ENCODE measurements at regions not wholly inside any gene's neighbourhood (a gene's known extent, or its start where the extent isn't known, plus 50 kb on each side); places are given as distances from the start of the nearest gene placed in this dataset.

- Histone ChIP-seq H3K9me3 (ENCODE audit: control insufficient read depth, low read length) (no peaks in the 10 kb centered on the region), H3K4me1 (ENCODE audit: control insufficient read depth, insufficient read depth, low read length, poor library complexity, severe bottlenecking) (no peaks in the 10 kb centered on the region), H3K27me3 (replicated peaks; ENCODE audit: control insufficient read depth, insufficient read depth, low read length, poor library complexity, severe bottlenecking) (no peaks in the 10 kb centered on the region), H3K36me3 (ENCODE audit: control insufficient read depth, insufficient read depth, low read length) (no peaks in the 10 kb centered on the region), H3K27ac (ENCODE audit: insufficient read depth, low read length, poor library complexity, severe bottlenecking) (no peak overlapping the region), H3K4me3 (ENCODE audit: insufficient read depth, low read depth, low read length, poor library complexity, severe bottlenecking) (no peak overlapping the region)
- no peak for DNase-seq
Measured at GRCh38 chr5:164727012-164727411, 1221.6 kb downstream of the MAT2B start.

GRCh38 chr5:164728733-164729132 is 1223.3 kb downstream of the MAT2B start:
- Histone ChIP-seq H3K4me3 (ENCODE audit: insufficient read depth, low read depth, low read length, poor library complexity, severe bottlenecking) (no peak overlapping the region), H3K4me1 (ENCODE audit: control insufficient read depth, insufficient read depth, low read length, poor library complexity, severe bottlenecking) (no peaks in the 10 kb centered on the region), H3K36me3 (ENCODE audit: control insufficient read depth, insufficient read depth, low read length) (no peaks in the 10 kb centered on the region), H3K27me3 (replicated peaks; ENCODE audit: control insufficient read depth, insufficient read depth, low read length, poor library complexity, severe bottlenecking) (no peaks in the 10 kb centered on the region), H3K9me3 (ENCODE audit: control insufficient read depth, low read length) (no peaks in the 10 kb centered on the region), H3K27ac (ENCODE audit: insufficient read depth, low read length, poor library complexity, severe bottlenecking) (no peak overlapping the region)
- DNase-seq = no peak

- Histone ChIP-seq H3K27me3 (replicated peaks; ENCODE audit: control insufficient read depth, insufficient read depth, low read length, poor library complexity, severe bottlenecking) (no peaks in the 10 kb centered on the region), H3K4me1 (ENCODE audit: control insufficient read depth, insufficient read depth, low read length, poor library complexity, severe bottlenecking) (no peaks in the 10 kb centered on the region), H3K9me3 (ENCODE audit: control insufficient read depth, low read length) (no peaks in the 10 kb centered on the region), H3K27ac (ENCODE audit: insufficient read depth, low read length, poor library complexity, severe bottlenecking) (no peak overlapping the region), H3K36me3 (ENCODE audit: control insufficient read depth, insufficient read depth, low read length) (no peaks in the 10 kb centered on the region), H3K4me3 (ENCODE audit: insufficient read depth, low read depth, low read length, poor library complexity, severe bottlenecking) (no peak overlapping the region)
- DNase-seq = no peak
Measured at GRCh38 chr5:164735334-164735733, 1229.9 kb downstream of the MAT2B start.

GRCh38 chr5:164741376-164741775 is 1236.0 kb downstream of the MAT2B start:
- no peaks in the 10 kb centered on the region for H3K36me3 ChIP-seq (ENCODE audit: control insufficient read depth, insufficient read depth, low read length)
- no peak overlapping the region for H3K4me3 ChIP-seq (ENCODE audit: insufficient read depth, low read depth, low read length, poor library complexity, severe bottlenecking)
- no peaks in the 10 kb centered on the region for H3K27me3 ChIP-seq (replicated peaks; ENCODE audit: control insufficient read depth, insufficient read depth, low read length, poor library complexity, severe bottlenecking)
- H3K4me1 ChIP-seq (ENCODE audit: control insufficient read depth, insufficient read depth, low read length, poor library complexity, severe bottlenecking) = no peaks in the 10 kb centered on the region
- no peak for DNase-seq
- H3K27ac ChIP-seq (ENCODE audit: insufficient read depth, low read length, poor library complexity, severe bottlenecking) = no peak overlapping the region
- H3K9me3 ChIP-seq (ENCODE audit: control insufficient read depth, low read length) = no peaks in the 10 kb centered on the region

GRCh38 chr5:164742025-164742424 is 1236.6 kb downstream of the MAT2B start:
- no peaks in the 10 kb centered on the region for H3K27me3 ChIP-seq (replicated peaks; ENCODE audit: control insufficient read depth, insufficient read depth, low read length, poor library complexity, severe bottlenecking)
- H3K27ac ChIP-seq (ENCODE audit: insufficient read depth, low read length, poor library complexity, severe bottlenecking) = no peak overlapping the region
- no peak overlapping the region for H3K4me3 ChIP-seq (ENCODE audit: insufficient read depth, low read depth, low read length, poor library complexity, severe bottlenecking)
- no peaks in the 10 kb centered on the region for H3K36me3 ChIP-seq (ENCODE audit: control insufficient read depth, insufficient read depth, low read length)
- no peaks in the 10 kb centered on the region for H3K9me3 ChIP-seq (ENCODE audit: control insufficient read depth, low read length)
- no peak for DNase-seq
- no peaks in the 10 kb centered on the region for H3K4me1 ChIP-seq (ENCODE audit: control insufficient read depth, insufficient read depth, low read length, poor library complexity, severe bottlenecking)

- DNase-seq = no peak
- Histone ChIP-seq H3K27ac (ENCODE audit: insufficient read depth, low read length, poor library complexity, severe bottlenecking) (no peak overlapping the region), H3K4me3 (ENCODE audit: insufficient read depth, low read depth, low read length, poor library complexity, severe bottlenecking) (no peak overlapping the region), H3K4me1 (ENCODE audit: control insufficient read depth, insufficient read depth, low read length, poor library complexity, severe bottlenecking) (no peaks in the 10 kb centered on the region), H3K36me3 (ENCODE audit: control insufficient read depth, insufficient read depth, low read length) (no peaks in the 10 kb centered on the region), H3K27me3 (replicated peaks; ENCODE audit: control insufficient read depth, insufficient read depth, low read length, poor library complexity, severe bottlenecking) (no peaks in the 10 kb centered on the region), H3K9me3 (ENCODE audit: control insufficient read depth, low read length) (no peaks in the 10 kb centered on the region)
Measured at GRCh38 chr5:164746723-164747122, 1241.3 kb downstream of the MAT2B start.

GRCh38 chr5:164747371-164747770 is 1242.0 kb downstream of the MAT2B start:
- Histone ChIP-seq H3K4me1 (ENCODE audit: control insufficient read depth, insufficient read depth, low read length, poor library complexity, severe bottlenecking) (no peaks in the 10 kb centered on the region), H3K27me3 (replicated peaks; ENCODE audit: control insufficient read depth, insufficient read depth, low read length, poor library complexity, severe bottlenecking) (no peaks in the 10 kb centered on the region), H3K4me3 (ENCODE audit: insufficient read depth, low read depth, low read length, poor library complexity, severe bottlenecking) (no peak overlapping the region), H3K9me3 (ENCODE audit: control insufficient read depth, low read length) (no peaks in the 10 kb centered on the region), H3K36me3 (ENCODE audit: control insufficient read depth, insufficient read depth, low read length) (no peaks in the 10 kb centered on the region), H3K27ac (ENCODE audit: insufficient read depth, low read length, poor library complexity, severe bottlenecking) (no peak overlapping the region)
- DNase-seq = no peak

- Histone ChIP-seq H3K27me3 (replicated peaks; ENCODE audit: control insufficient read depth, insufficient read depth, low read length, poor library complexity, severe bottlenecking) (no peaks in the 10 kb centered on the region), H3K9me3 (ENCODE audit: control insufficient read depth, low read length) (no peaks in the 10 kb centered on the region), H3K4me1 (ENCODE audit: control insufficient read depth, insufficient read depth, low read length, poor library complexity, severe bottlenecking) (no peaks in the 10 kb centered on the region), H3K4me3 (ENCODE audit: insufficient read depth, low read depth, low read length, poor library complexity, severe bottlenecking) (no peak overlapping the region), H3K36me3 (ENCODE audit: control insufficient read depth, insufficient read depth, low read length) (no peaks in the 10 kb centered on the region), H3K27ac (ENCODE audit: insufficient read depth, low read length, poor library complexity, severe bottlenecking) (no peak overlapping the region)
- DNase-seq = no peak
Measured at GRCh38 chr5:164748861-164749260, 1243.4 kb downstream of the MAT2B start.

- Histone ChIP-seq H3K27me3 (replicated peaks; ENCODE audit: control insufficient read depth, insufficient read depth, low read length, poor library complexity, severe bottlenecking) (no peaks in the 10 kb centered on the region), H3K9me3 (ENCODE audit: control insufficient read depth, low read length) (no peaks in the 10 kb centered on the region), H3K4me1 (ENCODE audit: control insufficient read depth, insufficient read depth, low read length, poor library complexity, severe bottlenecking) (no peaks in the 10 kb centered on the region), H3K36me3 (ENCODE audit: control insufficient read depth, insufficient read depth, low read length) (no peaks in the 10 kb centered on the region), H3K27ac (ENCODE audit: insufficient read depth, low read length, poor library complexity, severe bottlenecking) (no peak overlapping the region), H3K4me3 (ENCODE audit: insufficient read depth, low read depth, low read length, poor library complexity, severe bottlenecking) (no peak overlapping the region)
- DNase-seq = no peak
Measured at GRCh38 chr5:164753434-164753833, 1248.0 kb downstream of the MAT2B start.

- Histone ChIP-seq H3K36me3 (ENCODE audit: control insufficient read depth, insufficient read depth, low read length) (no peaks in the 10 kb centered on the region), H3K27me3 (replicated peaks; ENCODE audit: control insufficient read depth, insufficient read depth, low read length, poor library complexity, severe bottlenecking) (no peaks in the 10 kb centered on the region), H3K27ac (ENCODE audit: insufficient read depth, low read length, poor library complexity, severe bottlenecking) (no peak overlapping the region), H3K4me1 (ENCODE audit: control insufficient read depth, insufficient read depth, low read length, poor library complexity, severe bottlenecking) (no peaks in the 10 kb centered on the region), H3K4me3 (ENCODE audit: insufficient read depth, low read depth, low read length, poor library complexity, severe bottlenecking) (no peak overlapping the region), H3K9me3 (ENCODE audit: control insufficient read depth, low read length) (no peaks in the 10 kb centered on the region)
- DNase-seq = no peak
Measured at GRCh38 chr5:164763206-164763605, 1257.8 kb downstream of the MAT2B start.

- Histone ChIP-seq H3K27me3 (replicated peaks; ENCODE audit: control insufficient read depth, insufficient read depth, low read length, poor library complexity, severe bottlenecking) (no peaks in the 10 kb centered on the region), H3K4me3 (ENCODE audit: insufficient read depth, low read depth, low read length, poor library complexity, severe bottlenecking) (no peak overlapping the region), H3K9me3 (ENCODE audit: control insufficient read depth, low read length) (no peaks in the 10 kb centered on the region), H3K36me3 (ENCODE audit: control insufficient read depth, insufficient read depth, low read length) (no peaks in the 10 kb centered on the region), H3K27ac (ENCODE audit: insufficient read depth, low read length, poor library complexity, severe bottlenecking) (no peak overlapping the region), H3K4me1 (ENCODE audit: control insufficient read depth, insufficient read depth, low read length, poor library complexity, severe bottlenecking) (no peaks in the 10 kb centered on the region)
- DNase-seq = no peak
Measured at GRCh38 chr5:164772122-164772521, 1266.7 kb downstream of the MAT2B start.

Measured in effector memory CD4-positive, alpha-beta T cell (primary cell).